Transverse colon (tissue), 4 donors: ENCODE measurements at regions not wholly inside any gene's neighbourhood (a gene's known extent, or its start where the extent isn't known, plus 50 kb on each side); places are given as distances from the start of the nearest gene placed in this dataset.

Experiments used
- CTCF ChIP-seq, 5 experiments: fragments of 200-600 bp in 3 of 5; fragments of 450-650 bp in 2 of 5; sonication (generic) in 3 of 5; IDR thresholded peaks; 1 replicate in 2 of 5; 2 replicates in 3 of 5; pipeline ENCODE4 v1.5.1; 2016 to 2017; ENCODE audit warnings: antibody characterized with exemption in 5 of 5, inconsistent platforms in 3 of 5, mild to moderate bottlenecking in 2 of 5, moderate library complexity in 1 of 5
- POLR2A ChIP-seq: fragments of 450-650 bp; IDR thresholded peaks from one replicate; pipeline ENCODE4 v1.6.1; 2016; ENCODE audit warnings: antibody characterized with exemption, mild to moderate bottlenecking, moderate library complexity
- POLR2AphosphoS5 ChIP-seq, 3 donors: sonication (generic); formaldehyde crosslinking; IDR thresholded peaks; one replicate each; pipeline ENCODE4 v1.6.1; 2016; ENCODE audit warnings: antibody characterized with exemption in 3 of 3

- TF ChIP-seq CTCF (IDR thresholded peaks at IDR 0.05) = no peak
- TF ChIP-seq POLR2AphosphoS5 (IDR thresholded peaks at IDR 0.05) = no peak
- TF ChIP-seq POLR2A = no peak
Observed at GRCh38 chr7:49631071-49631815, 142.2 kb upstream of the VWC2 start.
